A673 (cell line): ENCODE measurements at regions not wholly inside any gene's neighbourhood (a gene's known extent, or its start where the extent isn't known, plus 50 kb on each side); places are given as distances from the start of the nearest gene placed in this dataset.

Source experiments
- BruUV-seq: library from RNA; stranded (reverse); fragments of 400-500 nt; replicated peaks from 2 replicates; lab custom pipeline; 2021; lab: Mats Ljungman, UMichigan
- CTCF ChIA-PET: fragments of 300-600 bp; sonication (Branson Sonifier 250); formaldehyde crosslinking; loops from one replicate; lab custom pipeline; 2022; ENCODE audit warnings: antibody characterized with exemption; lab: Charles Lee
- POLR2A ChIA-PET: fragments of 300-600 bp; sonication (Branson Sonifier 250); formaldehyde crosslinking; loops from one replicate; lab custom pipeline; 2022; ENCODE audit warnings: antibody characterized with exemption; ENCODE audit not compliant: low non-redundant PET; lab: Charles Lee
- DNase-seq: peaks from one replicate; pipeline ENCODE4 v3.0.0-alpha.2; 2015; ENCODE audit warnings: low spot score
- H3K27ac ChIP-seq: fragments of 200-600 bp; sonication (generic); 2 replicates; pipeline ENCODE4 v1.5.1; 2016; ENCODE audit warnings: mixed run types, low read depth, mild to moderate bottlenecking, mixed read lengths, antibody characterized with exemption, low read length; ENCODE audit not compliant: poor library complexity, severe bottlenecking
- H3K27me3 ChIP-seq: fragments of 200-600 bp; sonication (generic); replicated peaks from 2 replicates; pipeline ENCODE4 v1.6.1; 2017; ENCODE audit warnings: mixed run types, low read depth, mild to moderate bottlenecking, mixed read lengths, antibody characterized with exemption, low read length; ENCODE audit not compliant: insufficient read depth, poor library complexity
- H3K36me3 ChIP-seq: fragments of 200-600 bp; sonication (generic); 2 replicates; pipeline ENCODE4 v1.6.1; 2016; ENCODE audit warnings: mixed run types, mild to moderate bottlenecking, mixed read lengths, antibody characterized with exemption, low read length; ENCODE audit not compliant: insufficient read depth, poor library complexity, severe bottlenecking
- H3K4me1 ChIP-seq: fragments of 200-600 bp; sonication (generic); 2 replicates; pipeline ENCODE4 v1.6.1; 2017; ENCODE audit warnings: mixed run types, mild to moderate bottlenecking, mixed read lengths, antibody characterized with exemption, low read length; ENCODE audit not compliant: insufficient read depth, poor library complexity, severe bottlenecking
- H3K4me3 ChIP-seq: fragments of 200-600 bp; sonication (generic); 2 replicates; pipeline ENCODE4 v1.5.1; 2016; ENCODE audit warnings: low read depth, mixed run types, mild to moderate bottlenecking, mixed read lengths, low read length; ENCODE audit not compliant: poor library complexity, severe bottlenecking
- H3K9me3 ChIP-seq: fragments of 200-600 bp; sonication (generic); 2 replicates; pipeline ENCODE4 v1.6.1; 2016; ENCODE audit warnings: mixed run types, low read depth, mild to moderate bottlenecking, mixed read lengths, antibody characterized with exemption, low read length; ENCODE audit not compliant: poor library complexity, severe bottlenecking
- CTCF ChIP-seq: fragments of 300-800, 200-600 bp; sonication (generic); conservative IDR thresholded peaks from 2 replicates; pipeline ENCODE4 v1.5.1; 2017; ENCODE audit warnings: low read depth, mild to moderate bottlenecking, antibody characterized with exemption, low read length, moderate library complexity, mixed read lengths
- EZH2 ChIP-seq: fragments of 200-600 bp; sonication (generic); IDR thresholded peaks from 2 replicates; pipeline ENCODE4 v1.6.1; 2017; ENCODE audit warnings: borderline replicate concordance, low read depth, mild to moderate bottlenecking, mixed read lengths, antibody characterized with exemption, low read length; ENCODE audit not compliant: poor library complexity, severe bottlenecking
- intact Hi-C: fragments of 100-400 bp; cut with micrococcal nuclease; formaldehyde crosslinking; loops from one replicate; pipeline ENCODE4 v1.10.0; 2022; ENCODE audit not compliant: unreplicated experiment

DNA sequence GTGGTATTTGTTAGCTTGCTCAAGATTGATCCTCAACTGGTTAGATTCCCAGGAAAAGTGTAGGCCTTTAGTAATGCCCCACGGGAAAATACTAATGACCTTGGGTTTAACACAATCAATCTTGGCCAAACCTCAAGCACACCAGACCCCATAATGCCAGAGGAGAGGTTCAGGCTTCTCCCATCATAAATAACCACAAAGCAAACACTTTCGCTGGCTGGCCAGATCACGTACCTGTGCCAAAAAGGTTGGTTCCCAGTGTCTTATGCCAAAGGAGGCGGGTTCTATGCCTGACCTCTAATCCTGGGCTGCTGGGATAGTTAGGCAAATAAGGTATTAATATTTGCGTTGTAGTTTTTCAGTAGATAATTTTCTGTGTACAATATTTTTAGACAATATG, 379.2 kb upstream of the CDH18 start:
- POLR2A ChIA-PET, result no interaction called here
- CTCF ChIA-PET, result no interaction called here
- no peak overlapping the region for H3K4me3 ChIP-seq
- intact Hi-C loops, result no loop called here
- no peaks in the 10 kb centered on the region for H3K9me3 ChIP-seq
- DNase-seq, result no peak
- H3K4me1 ChIP-seq, result no peaks in the 10 kb centered on the region
- no peak for TF ChIP-seq EZH2
- TF ChIP-seq CTCF, result no peak
- BruUV-seq, result no TSS peak
- no peak overlapping the region for H3K27ac ChIP-seq
- no peaks in the 10 kb centered on the region for H3K36me3 ChIP-seq
- H3K27me3 ChIP-seq, result no peaks in the 10 kb centered on the region

- H3K9me3 ChIP-seq, result no peaks in the 10 kb centered on the region
- H3K27ac ChIP-seq, result no peak overlapping the region
- no peaks in the 10 kb centered on the region for H3K36me3 ChIP-seq
- ChIA-PET CTCF (no interaction called here), POLR2A (no interaction called here)
- H3K27me3 ChIP-seq, result no peaks in the 10 kb centered on the region
- BruUV-seq, result no TSS peak
- no peaks in the 10 kb centered on the region for H3K4me1 ChIP-seq
- no peak for DNase-seq
- TF ChIP-seq EZH2 (no peak), CTCF (no peak)
- intact Hi-C loops, result no loop called here
- H3K4me3 ChIP-seq, result no peak overlapping the region
Observed at GRCh38 chr5:20360263-20360662, 372.3 kb upstream of the CDH18 start.

DNA sequence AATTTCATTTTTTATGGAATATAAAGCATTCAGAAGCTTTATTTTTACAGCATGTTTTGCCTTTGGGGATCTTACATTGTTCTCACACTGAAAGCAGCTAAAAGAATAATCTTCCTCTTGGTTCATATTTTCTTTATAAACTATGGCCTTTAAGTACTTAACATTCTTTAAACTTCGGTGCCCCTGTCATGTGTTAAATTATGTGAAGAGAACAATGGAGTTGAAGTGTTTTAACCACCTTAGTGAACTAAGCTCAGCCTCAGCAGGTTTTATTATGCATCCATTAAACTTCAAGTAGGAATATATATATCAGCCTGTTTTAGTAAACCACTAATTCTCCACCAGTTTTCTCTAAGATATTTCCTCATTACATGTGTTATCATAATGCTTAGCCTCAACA, 371.4 kb upstream of the CDH18 start:
- H3K36me3 ChIP-seq, result no peaks in the 10 kb centered on the region
- ChIA-PET CTCF (no interaction called here), POLR2A (no interaction called here)
- TF ChIP-seq CTCF, result no peak
- TF ChIP-seq EZH2, result no peak
- H3K27me3 ChIP-seq, result no peaks in the 10 kb centered on the region
- intact Hi-C loops, result no loop called here
- H3K27ac ChIP-seq, result no peak overlapping the region
- H3K4me1 ChIP-seq, result no peaks in the 10 kb centered on the region
- H3K4me3 ChIP-seq, result no peak overlapping the region
- H3K9me3 ChIP-seq, result no peaks in the 10 kb centered on the region
- BruUV-seq, result no TSS peak
- DNase-seq, result no peak
